GM21526 (cell line): ENCODE measurements at regions not wholly inside any gene's neighbourhood (a gene's known extent, or its start where the extent isn't known, plus 50 kb on each side); places are given as distances from the start of the nearest gene placed in this dataset.
"Not testable (repeated sequence)": the region's sequence is repeated elsewhere in the genome, so short reads cannot be mapped to it uniquely, and the experiment has no call there.

Experiments
- ATAC-seq: cut with Tn5 transposase; IDR thresholded peaks from one replicate; pipeline ENCODE4 v1.9.1; 2021; ENCODE audit warnings: moderate library complexity; ENCODE audit not compliant: unreplicated experiment, low FRiP score

DNA sequence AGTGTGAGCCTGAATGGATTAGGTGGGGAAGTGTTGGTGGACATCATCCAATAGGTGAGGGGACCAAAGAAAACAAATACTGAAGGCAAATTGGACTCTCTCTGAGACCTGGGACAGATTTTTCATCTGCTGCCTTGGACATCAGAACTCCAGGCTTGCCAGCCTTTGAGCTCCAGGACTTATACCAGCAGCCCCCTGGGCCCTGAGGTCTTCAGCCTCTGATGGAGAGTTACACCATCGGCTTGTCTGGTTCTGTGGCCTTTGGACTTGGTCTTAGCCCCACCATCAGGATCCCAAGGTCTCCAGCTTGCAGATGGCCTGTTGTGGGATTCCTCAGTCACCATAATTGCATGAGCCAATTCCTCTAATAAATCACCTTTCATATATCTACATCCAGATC, 80.8 kb upstream of the SLC8A3 start:
- no peak for ATAC-seq

DNA sequence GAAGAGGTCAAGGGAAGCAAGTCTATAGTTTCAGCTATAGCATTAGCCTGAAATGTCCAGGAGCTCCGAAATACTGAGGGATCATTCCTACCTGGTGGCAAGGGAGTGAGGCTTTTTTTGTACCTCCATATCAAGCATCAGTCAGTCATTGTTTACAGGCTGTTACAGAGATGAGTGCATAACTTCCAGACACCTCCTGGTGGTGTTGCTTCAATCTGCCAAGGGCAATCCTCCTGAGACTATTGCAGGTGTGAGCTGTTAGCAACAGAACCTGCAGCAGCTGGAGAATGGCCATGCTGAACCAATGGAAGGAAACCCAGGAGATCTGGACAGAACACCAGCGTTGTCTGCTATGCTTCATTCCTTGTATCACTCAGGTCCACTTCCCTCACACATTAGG, 80.0 kb upstream of the SLC8A3 start:
- no peak for ATAC-seq

DNA sequence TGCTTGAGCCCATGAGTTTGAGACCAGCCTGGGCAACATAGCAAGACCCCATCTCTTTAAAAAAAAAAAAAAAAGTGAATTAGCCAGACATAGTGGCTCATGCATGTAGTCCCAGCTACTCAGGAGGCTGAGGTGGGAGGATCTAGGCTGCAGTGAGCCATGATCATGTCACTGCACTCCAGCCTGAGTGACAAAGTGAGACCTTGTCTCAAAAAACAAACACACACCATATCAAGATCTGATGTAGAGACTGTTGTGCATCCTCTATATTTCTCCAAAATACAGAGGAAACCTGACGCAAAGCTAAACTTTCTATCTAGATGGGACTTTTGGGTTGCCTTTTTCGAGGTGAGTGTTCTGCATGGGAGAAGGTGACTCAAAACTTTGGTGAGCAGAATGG, 77.4 kb upstream of the SLC8A3 start:
- ATAC-seq = no peak

DNA sequence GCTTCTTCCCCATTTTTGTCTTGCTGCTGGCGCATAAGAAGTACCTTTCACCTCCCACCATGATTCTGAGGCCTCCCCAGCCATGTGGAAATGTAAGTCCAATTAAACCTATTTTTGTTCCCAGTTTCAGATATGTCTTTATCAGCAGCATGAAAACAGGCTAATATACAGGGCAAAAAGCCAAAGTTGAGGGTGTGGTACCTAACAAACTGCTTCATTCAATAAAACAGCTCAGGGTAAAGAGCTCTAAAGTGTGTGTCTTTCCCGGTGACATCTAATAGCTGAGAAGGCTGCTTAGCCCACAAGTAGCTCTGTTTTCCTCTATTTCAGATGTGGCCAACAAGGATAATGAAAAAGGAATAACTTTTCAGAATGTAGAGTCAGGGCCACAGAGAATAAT, 76.7 kb upstream of the SLC8A3 start:
- ATAC-seq = no peak

DNA sequence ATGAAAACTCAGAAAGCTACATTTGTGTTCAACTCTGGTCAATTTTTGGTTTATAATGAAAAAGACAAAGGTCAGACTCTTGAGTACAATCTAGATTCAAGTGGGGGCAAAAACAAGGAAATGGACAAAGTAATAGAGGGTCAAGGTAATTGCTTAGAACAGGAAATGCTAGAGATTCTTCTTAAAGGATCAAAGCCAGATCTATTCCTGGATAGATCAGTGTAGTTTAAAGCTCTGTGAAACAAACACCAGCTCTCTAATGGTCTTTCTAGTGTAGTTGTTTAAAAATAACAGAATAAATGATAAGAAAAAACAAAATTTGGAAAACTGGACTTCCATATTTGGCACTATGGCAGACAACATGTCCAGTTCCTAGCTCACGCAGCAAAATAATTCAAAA, 70.7 kb upstream of the SLC8A3 start:
- ATAC-seq = no peak

DNA sequence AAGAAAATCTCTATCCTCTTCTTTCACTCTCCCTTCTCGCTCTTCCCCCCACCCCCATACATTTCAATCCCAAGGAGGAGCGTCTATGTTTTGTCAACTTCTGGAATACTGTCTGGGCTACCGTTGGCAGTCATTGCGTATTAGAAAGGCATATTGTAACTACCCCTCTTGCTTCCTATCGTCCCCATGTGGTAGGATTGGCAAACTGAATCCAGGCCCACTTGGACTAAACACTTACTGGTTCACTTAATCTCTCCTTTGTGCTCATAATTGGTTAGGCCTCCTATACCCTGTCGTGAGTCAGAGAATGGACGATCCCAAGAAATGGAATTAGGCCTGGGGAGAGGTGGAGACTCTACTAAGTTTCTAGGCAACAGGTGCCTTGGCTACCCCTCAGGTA, 68.8 kb upstream of the SLC8A3 start:
- no peak for ATAC-seq

DNA sequence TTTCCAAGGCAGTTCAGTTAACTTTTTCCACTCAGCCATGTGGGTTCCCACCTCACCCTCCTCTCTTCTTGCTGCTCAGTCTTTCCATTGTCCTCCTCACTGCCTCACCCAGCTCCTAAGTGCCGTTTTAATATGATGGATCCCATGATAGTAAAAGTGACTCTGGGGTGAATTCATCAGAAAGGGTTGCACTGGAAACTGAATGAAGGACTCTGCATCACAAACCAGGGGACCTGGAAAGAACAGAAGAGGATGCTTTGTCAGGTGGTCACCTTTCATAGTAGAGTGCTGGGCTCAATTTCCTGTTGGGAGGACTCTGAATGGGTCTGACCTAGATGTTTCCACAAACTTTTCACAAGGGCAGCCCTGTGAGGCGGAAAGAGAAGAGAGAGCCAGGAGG, 67.8 kb upstream of the SLC8A3 start:
- no peak for ATAC-seq

DNA sequence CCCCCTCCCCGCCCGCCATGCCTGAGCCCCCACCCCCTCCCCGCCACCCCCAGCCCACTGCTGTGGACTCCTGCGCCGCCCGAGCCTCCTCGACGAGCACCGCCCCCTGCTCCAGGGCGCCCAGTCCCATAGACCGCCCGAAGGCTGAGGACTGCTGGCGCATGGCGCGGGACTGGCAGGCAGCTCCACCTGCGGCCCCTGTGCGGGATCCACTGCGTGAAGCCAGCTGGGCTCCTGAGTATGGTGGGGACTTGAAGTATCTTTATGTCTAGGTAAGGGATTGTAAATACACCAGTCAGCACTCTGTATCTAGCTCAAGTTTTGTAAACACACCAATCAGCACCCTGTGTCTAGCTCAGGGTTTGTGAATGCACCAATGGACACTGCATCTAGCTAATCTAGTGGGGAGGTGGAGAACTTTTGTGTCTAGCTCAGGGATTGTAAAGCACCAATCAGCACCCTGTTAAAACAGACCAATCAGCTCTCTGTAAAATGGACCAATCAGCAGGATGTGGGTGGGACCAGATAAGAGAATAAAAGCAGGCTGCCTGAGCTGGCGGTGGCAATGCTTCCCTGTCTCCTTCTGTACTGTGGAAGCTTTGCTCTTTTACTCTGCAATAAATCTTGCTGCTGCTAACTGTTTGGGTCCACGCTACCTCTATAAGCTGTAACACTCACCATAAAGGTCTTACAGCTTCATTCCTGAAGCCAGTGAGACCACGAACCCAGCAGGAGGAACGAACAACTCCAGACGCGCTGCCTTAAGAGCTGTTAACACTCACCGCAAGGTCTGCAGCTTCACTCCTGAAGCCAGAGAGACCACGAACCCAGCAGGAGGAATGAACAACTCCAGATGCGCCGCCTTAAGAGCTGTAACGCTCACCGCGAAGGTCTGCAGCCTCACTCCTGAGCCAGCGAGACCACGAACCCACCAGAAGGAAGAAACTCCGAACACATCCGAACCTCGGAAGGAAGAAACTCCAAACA, 66.6 kb upstream of the SLC8A3 start:
- ATAC-seq = not testable (repeated sequence)

DNA sequence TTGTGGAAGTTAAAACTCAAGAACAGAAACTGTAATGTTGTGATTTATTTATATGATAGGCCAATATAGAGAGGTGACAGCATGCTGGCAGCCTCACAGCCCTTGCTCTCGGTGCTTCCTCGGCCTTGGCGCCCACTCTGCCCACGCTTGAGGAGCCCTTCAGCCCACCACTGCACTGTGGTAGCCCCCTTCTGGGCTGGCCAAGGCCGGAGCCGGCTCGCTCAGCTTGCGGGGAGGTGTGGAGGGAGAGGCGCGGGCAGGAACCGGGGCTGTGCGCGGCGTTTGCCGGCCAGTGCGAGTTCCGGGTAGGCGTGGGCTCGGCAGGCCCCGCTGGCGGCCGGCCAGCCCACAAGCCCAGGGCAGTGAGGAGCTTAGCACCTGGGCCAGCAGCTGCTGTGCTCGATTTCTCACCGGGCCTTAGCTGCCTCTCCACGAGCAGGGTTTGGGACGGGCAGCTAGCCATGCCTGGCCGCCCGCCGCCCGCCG, 65.8 kb upstream of the SLC8A3 start:
- no peak for ATAC-seq

DNA sequence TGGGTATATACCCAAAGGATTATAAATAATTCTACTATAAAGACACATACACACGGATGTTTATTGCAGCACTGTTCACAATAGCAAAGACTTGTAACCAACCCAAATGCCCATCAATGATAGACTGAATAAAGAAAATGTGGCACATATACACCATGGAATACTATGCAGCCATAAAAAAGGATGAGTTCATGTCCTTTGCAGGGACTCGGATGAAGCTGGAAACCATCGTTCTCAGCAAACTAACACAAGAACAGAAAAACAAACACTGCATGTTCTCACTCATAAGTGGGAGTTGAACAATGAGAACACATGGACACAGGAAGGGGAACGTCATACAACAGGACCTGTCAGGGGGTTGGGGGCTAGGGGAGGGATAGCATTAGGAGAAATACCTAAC, 64.8 kb upstream of the SLC8A3 start:
- ATAC-seq = not testable (repeated sequence)

DNA sequence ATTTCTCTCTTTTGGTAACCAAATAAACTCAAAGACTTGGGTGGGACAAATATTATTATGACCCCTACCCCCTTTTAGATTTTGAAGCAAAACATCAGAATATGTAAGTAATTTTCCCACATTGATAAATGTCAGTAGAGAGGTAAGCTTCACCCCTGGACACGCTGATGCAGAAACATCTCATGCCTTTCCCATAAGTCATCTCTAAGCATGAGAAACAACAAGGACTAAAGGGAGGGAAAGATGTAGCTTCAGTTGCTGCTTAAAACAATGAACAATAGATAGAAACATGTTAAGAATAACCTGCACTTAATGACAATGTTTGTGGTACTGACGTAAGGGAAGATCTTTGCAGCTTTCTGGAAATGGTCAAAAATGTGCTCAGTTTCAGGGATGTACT, 56.3 kb upstream of the SLC8A3 start:
- ATAC-seq = no peak

DNA sequence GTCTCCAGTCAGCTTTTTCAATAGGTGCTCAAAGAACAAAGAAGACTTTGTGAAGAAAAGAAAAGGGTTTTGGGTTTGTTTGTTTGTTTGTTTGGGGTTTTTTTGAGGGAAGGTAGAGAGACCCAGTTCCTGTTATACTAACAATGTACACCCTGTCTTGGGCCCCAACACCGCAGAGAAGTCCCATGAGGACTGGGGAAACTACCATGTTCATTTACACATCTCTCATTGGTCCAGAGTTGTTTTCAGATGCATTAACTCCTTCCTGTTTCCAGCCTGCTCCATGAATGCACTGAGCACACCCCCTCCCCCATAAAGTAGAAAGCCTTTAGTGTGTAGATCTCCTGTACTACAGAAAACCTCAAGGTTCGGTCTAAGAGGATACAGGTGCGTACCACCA, 51.1 kb upstream of the SLC8A3 start:
- ATAC-seq = peak; percentile 58

DNA sequence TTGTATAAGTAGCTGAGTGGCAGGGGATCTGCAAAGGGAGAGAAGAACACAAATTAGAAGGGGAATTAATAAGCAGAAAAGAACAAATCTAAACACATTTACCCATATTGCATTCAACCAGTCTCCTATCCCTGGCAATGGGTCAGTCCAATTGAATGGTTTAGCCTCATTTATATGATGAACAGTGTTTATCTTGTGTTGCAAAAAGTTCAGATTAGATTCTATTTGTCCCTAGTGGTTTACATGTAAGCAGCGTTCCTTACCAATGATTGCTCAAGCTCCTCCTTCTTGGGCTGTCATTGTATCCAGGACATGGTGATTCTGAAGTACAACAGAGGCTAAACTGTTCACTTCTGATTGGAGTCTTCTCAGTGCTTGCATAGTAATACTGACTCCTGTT, 49.9 kb upstream of the SLC8A3 start:
- ATAC-seq = not testable (repeated sequence)
